PFSK-1 (cell line): ENCODE measurements at regions not wholly inside any gene's neighbourhood (a gene's known extent, or its start where the extent isn't known, plus 50 kb on each side); places are given as distances from the start of the nearest gene placed in this dataset.

ENCODE experiments used
- REST ChIP-seq, 2 experiments: IDR thresholded peaks; 2 replicates each; pipeline versions ENCODE4 v1.6.1 to v1.8.0; 2011 to 2012; ENCODE audit warnings: low read depth in 2 of 2, low read length in 2 of 2, control low read depth in 1 of 2, inconsistent platforms in 1 of 2, mild to moderate bottlenecking in 1 of 2, moderate library complexity in 1 of 2; ENCODE audit not compliant: insufficient read depth in 1 of 2
- TAF1 ChIP-seq: IDR thresholded peaks from 2 replicates; pipeline ENCODE4 v1.6.1; 2012; ENCODE audit warnings: low read length, control low read depth, borderline replicate concordance; ENCODE audit not compliant: insufficient read depth

GRCh38 chr22:49108636-49109315 is 718.9 kb downstream of the BRD1 start:
- TF ChIP-seq REST (IDR thresholded peaks at IDR 0.05; ENCODE audit: insufficient read depth in 1 of 2, low read depth in 2 of 2, low read length in 2 of 2) (no peak), TAF1 (no peak)
